CMK (cell line): ENCODE measurements at regions not wholly inside any gene's neighbourhood (a gene's known extent, or its start where the extent isn't known, plus 50 kb on each side); places are given as distances from the start of the nearest gene placed in this dataset.
"Not testable (repeated sequence)": the region's sequence is repeated elsewhere in the genome, so short reads cannot be mapped to it uniquely, and the experiment has no call there.

Experiments used
- DNase-seq: peaks from one replicate; pipeline ENCODE4 v3.0.0-alpha.2; 2010; ENCODE audit warnings: low read depth

DNA sequence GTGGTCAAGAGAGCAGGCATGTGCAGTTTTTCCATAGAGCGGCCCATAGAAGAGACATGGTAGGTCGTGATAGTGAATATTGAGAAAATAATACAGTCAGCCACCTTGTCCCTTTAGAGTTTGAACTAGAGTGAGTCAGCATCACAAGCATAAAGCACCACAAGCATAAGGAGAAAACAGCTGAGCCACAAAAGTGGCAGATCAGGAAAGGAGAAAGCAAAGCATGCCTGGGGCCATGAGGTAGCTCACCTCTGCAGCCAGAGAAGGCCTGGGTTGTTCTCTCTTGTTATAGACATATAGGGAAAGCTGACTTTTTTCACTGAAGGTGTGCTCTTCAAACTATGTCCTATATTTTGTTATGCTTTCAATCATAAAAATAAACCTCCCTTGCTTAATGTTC lies 879.0 kb downstream of the DSC3 start:
- no peak for DNase-seq

DNA sequence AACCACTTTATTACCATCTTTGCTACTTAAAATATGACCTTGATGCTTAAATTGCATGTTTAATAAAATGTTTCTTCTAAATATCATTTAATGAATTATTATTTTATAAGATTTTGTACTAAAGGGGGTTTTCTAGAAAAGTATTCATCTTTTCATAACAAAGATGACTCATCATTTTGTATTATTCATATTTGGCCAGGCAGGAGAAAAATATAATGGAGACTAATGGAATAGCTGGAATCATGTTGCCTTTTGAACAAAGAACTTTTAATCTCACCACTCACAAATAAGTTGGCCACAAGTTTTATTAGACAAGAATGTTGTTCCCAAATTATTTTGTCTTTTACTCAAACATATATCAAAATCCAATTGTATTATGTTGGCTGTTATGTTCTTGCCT lies 882.4 kb downstream of the DSC3 start:
- no peak for DNase-seq

DNA sequence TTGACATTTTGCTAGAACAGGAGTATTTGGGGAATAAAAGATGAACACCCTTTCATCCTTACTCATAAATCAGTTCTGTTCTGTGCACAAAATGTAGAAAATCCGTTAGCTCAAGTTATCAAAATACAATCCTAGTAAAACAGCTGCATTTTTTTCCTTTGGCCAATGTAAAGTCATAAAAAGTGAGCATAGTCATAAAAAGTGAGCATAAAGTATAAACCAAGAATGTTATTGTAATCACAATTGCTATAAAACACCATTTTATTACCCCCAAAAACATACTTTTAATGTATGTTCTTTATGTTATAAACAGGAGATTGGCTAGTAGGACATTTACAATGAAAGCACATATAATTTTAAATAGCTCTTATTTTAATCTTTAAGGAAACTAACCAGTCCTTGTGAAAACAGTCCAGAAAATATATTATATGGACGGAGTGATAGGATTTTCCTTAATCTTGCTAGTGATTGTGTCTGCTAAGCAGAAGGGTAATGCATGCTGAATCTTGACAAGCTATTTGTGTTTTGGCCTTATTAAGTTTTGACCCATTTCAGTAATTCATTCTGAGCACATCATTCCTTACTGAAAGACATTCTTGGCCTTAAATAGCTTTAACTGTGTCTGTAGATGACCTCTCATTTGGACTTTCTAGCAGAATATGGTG lies 891.8 kb downstream of the DSC3 start:
- no peak for DNase-seq

DNA sequence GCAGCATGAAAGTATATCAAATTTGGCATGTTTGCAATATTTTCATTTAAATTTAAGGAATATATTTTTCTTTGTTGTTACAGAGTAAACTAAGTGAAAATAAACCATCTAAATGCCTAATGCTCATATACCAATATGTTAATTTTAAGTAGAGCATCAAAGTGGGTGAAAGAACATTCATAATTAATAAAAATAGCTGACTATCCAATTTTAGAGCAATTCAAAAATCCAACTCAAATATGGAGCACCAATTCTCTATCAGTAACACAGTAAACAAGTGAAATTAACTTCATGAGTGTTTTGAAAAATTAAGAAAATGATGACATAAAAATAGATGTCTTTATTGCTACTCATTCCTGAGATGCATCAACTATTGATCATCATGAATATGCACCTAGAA lies 893.0 kb downstream of the DSC3 start:
- no peak for DNase-seq

DNA sequence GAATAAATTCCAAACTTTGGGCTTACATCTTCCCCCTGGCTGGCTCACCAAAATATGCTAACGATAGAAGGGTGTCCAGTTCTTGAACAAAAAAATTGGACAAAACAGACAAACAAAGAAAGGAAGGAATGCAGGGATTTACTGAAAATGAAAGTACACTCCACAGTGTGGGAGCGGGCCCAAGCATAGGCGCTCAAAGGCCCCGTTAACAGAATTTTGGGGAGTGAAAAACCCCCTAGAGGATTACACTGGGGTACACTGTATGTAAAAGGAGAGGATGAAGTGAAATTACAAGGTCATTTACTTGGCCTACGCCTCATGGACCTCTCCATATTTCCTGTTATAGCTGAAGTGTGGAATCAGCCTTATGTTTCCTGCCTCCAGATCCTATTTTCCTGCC lies 899.7 kb downstream of the DSC3 start:
- DNase-seq, result no peak

DNA sequence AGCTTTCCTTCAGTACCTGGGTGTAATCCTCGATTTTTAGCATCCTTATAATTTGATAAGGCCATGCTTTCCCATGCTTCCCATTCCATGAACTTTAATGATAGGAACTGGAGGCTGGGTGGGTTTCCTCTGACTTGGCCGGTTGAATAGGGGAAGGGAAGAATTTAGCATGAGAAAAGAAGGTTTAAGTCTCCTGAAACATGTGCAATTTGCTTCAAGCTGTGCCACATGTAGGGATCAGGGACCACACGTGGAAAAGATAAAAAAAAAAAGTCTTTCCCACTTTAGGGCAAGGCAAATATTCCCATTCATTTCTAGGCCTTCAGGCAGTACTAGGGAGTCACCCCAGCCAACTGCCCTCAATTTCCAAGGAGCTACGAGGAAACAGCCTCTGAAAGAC lies 900.3 kb downstream of the DSC3 start:
- no peak for DNase-seq

DNA sequence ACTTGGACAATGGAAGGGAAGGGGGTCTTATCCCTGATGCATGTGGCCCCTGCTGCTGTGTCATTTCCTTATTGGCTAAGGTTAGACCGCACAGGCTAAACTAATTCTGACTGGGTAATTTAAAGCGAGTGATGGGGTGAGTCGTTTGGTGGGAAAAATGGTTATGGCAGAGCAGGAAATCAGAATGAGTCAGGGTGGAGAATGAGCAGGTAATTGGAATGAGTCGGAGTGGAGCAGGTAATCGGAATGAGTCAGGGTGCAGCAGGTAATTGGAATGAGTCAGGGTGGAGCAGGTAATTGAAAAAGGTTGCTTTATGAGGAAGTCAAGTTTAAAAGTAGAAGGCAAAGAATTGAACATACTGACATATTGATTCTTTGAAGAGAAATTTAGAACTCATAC lies 901.0 kb downstream of the DSC3 start:
- not testable (repeated sequence) for DNase-seq

DNA sequence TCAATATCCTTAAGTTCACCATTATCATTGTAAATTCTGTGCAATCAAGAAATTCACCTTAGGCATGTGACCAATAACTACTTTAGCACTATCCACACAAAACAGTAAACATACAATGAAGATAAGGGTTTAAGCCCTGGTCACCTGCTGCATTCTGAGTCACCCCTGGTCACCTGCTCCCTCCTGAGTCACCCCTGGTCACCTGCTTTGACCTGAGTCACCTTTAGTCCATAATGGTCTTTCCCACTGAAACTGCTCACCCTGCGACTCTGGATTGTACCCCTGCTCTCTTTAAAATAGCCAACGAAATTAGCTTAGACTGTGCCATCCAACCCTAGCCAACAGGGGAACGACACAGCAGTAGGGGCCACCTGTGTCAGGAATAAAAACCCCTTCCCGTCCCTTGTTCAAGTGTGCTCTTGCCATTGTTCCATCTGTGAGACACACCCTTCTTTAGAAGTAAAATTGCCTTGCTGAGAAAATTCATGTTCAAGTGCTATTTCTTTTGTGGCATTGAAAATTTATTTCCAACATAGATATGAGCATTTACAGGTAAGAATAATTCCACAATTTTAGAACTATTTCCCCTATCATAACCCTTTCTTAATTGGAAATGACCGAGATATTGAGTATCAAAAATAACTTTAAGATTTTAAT lies 902.8 kb downstream of the DSC3 start:
- DNase-seq, result no peak

DNA sequence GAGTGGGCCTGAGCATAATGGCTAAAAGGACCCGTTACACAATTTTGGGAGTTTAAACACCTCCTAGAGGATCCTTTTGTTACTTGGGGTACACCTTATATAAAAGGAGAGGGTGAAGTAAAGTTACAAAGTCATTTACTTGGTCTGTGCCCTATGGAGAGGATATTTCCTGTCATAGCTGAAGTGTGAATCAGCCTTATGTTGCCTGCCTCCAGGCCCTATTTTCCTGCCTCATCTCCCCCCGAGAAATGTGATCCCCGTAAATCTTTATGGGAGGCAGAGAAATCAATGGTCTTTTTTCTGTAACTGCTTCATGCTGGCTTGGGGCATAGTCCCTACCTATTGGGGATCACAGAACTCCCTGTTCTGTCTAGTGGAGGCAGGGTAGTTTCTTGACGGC lies 906.6 kb downstream of the DSC3 start:
- no peak for DNase-seq

DNA sequence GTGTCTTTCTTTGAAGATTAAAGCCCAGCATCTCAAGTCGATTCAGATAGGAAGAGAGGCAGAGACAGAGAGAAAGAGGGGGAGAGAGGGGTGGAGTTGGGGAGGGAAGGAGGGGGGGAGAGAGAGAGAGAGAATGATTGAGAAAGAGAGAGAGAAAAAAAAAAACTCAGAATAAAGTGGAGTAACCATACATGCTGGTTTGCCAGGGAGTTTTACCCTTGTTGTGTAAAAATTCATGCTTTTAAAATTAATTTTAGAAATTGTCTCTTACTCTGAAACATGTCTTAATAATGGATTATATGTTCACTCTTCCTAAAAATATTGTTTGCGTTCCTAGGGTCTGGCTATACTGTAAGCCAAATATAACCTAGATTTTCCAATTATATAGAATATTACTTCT lies 908.5 kb downstream of the DSC3 start:
- no peak for DNase-seq

DNA sequence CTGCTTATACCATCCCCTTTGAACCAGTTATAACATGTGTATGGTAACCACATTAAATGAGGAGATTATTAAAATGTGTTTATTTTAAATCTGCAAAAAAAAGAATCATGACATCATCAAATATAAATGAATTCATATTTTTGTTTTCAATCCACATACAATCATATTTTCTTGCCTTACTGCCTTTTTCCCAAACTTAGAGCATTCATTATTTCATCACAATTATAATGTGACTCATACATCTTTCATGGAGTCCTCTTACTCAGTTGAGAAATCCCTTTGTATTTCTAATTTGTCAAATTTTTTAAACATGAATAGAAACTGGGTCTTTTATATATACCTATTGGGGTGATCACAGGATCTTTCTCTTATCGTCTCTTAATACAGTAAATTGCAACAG lies 909.6 kb downstream of the DSC3 start:
- no peak for DNase-seq

DNA sequence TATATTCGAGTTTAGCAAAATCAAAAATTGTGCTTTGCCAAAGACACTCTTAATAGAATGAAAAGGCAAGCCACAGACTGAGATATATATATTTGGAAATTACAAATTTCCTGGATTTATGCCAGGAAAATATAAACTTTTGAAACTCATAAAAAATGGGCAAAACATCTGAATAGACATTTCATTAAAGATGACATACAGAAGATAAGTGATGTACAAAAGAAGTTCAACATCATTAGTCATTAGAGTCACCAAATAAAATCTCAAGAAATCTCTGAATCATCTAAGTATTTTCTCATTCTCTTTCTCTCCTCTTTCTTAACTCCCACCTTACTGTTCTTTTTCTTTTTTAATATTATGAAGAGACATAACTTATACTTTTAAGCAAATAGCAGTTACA lies 921.1 kb downstream of the DSC3 start:
- no peak for DNase-seq

DNA sequence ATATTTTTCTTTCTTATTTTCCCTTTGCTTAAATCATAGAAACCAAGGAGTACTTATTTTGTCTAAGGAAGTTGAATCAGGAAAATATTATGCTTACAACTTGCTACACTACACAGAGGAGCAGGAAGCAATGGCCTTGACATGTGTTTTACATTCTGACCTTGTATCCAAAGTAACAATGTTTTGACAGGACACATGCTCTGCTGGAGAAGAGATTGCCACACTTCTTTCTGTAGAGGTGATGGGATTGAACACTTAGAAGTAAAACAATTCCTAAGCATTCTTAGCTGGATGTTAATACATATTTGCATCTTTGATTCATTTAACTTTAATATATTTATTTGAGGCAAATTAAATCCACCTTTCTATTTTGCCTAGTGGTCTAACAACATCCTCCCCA lies 929.1 kb downstream of the DSC3 start:
- no peak for DNase-seq

DNA sequence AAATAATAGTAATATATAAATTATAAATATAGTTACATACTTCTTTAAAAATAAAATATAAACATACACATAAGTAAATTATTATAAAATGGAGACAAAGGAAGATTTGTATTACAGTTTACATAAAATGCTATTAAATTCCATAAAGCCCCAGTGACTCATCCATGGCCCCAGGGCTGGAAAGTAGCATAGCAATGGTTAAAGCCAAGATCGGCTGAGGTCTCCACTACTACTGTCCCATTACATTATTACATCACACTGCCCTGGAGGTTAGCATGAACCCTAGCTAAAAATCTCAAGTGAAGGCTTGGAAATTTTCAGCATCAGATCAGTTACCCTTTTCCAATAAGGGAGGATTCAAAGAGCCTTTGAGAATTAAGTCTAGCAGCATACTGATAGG lies 936.2 kb downstream of the DSC3 start:
- DNase-seq, result no peak

DNA sequence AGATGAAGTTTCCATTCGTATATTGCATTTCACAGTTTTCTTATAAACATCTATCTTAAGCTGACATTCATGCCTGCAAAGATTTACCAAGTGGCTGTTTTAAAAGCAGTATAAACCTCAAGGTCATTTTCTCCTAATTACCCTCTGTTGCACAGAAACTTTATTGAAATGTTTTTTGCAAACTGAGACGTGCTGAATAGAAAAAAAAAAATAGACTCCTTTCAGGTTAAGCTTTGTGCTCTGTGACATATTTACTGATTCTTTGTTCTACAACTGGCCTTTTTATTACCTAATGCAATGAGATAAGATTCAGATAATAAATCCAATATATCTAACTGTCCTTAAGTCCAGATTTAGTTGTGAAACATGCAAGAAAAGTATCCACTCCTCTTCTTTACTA lies 938.7 kb downstream of the DSC3 start:
- DNase-seq, result no peak

DNA sequence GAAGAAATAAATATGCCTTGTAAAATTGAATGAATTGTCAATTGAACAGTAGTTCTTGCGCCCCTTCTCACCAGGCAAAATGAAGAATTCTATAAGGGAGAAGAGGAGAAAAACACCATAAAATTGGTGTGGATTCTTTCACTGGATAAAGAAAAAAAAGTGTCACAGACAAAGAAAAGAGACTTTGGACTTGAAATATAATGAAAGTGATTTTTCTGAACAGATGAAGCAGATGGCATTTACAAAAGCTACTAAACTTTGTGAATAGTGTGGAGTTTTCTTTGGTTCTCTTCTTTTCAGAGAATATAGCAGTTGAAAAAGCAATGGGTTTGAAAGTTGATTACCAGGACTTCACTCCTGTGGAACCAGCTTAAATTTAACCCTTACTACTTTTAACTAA lies 945.7 kb downstream of the DSC3 start:
- DNase-seq, result no peak

DNA sequence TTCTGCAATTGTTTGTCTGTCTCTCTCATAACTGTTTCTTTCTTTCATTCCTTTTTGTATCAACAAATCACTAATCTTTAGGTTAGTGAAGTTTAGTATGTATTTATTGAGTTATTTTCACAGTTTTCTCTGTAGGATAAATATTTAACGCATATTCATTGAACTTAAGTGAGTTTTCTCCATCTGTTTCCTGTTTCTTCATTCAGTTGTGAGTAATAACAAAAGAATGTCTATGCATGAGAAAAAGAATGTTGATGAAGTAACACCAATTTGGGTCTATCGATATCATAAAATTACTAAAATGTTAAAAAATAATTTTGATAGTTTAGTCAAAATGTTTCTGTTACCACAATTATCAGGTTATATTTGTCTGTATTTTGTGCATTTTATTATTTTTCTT lies 948.0 kb downstream of the DSC3 start:
- no peak for DNase-seq

DNA sequence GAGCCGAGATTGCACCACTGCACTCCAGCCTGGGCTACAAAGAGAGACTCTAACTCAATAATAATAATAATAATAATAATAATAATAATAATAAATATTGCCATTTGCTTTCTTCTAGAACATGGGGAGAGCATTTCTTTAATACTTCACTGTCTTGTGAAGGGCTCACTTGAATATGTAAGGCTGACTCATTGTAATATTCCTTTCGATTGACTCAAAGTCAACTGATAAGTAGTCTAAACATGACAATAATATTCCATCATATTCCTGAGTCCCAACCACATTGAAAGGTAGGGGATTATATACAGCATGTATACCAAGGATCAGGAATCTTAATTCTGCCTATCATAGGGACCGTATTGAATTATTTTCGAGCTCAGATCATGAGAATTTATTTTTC lies 949.2 kb downstream of the DSC3 start:
- no peak for DNase-seq

DNA sequence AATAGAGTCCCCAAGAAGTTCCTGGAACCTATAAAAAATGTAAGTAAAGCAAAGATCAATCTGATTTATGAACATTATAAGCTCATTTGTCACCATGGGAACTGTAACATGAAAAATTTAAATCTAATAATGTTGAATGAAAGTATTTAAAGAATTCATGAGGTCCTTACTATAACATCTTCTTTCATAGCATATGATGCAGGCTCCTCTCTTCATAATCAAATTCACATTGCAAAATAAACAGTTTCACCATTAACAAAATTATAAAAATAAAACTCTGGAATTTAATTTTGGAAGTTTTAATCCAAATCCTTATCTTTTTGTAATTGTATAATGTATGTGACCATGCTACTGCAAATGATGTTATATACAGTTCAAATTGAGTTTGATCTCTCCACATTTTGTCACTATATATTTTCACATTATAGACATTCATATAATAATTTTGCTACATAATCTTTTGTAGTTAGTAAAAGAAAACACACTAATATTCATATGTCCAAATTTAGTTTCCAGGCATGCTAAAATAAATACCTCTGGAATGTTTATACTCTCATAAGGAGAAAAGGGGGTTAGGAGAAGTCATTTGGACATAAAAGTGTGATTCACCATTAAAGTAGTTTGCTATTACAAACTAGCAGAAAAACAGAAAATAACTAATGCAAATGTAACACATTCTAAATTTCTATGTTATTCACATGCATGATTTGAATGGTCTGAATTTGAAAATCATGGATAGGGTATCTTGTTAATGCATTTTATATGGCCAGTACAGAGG lies 954.1 kb downstream of the DSC3 start:
- no peak for DNase-seq

DNA sequence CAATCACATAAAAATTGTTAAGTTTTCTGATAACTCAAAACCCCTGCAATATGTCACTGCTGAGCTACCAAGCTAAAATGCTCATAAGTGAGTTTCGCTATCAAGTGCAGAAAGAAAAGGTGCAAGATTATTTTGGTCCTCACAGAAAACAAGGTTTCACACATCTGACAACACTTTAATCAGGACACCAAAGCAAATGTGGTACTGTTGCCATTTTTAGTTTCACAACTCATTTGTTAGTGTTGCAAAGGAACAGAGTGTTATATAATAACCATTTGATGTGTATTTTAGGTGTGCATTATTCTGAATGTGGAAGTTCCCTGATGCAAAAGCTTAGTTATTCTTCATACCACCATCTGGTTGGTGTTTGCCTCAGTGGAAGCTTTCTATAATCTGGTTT lies 956.2 kb downstream of the DSC3 start:
- DNase-seq, result no peak

DNA sequence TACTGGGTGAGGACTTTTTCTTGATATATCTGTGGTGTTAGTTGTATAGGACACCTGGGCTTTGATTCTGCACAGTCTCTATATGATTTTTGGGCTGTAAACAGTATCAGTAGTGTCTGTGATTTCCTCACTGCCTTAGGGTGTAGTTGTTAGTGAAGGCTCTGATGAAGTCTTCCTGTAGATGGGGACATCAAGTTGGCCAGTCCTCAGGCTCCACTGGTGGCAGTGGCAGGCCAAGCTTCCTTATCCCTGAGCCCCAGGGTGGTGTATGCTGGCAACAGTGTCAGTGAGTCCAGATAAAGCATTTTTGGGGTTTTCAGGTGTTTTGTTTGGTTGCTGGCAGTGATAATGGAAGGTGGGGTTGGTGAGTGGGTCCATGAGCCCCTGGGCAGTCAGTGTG lies 961.4 kb downstream of the DSC3 start:
- no peak for DNase-seq

DNA sequence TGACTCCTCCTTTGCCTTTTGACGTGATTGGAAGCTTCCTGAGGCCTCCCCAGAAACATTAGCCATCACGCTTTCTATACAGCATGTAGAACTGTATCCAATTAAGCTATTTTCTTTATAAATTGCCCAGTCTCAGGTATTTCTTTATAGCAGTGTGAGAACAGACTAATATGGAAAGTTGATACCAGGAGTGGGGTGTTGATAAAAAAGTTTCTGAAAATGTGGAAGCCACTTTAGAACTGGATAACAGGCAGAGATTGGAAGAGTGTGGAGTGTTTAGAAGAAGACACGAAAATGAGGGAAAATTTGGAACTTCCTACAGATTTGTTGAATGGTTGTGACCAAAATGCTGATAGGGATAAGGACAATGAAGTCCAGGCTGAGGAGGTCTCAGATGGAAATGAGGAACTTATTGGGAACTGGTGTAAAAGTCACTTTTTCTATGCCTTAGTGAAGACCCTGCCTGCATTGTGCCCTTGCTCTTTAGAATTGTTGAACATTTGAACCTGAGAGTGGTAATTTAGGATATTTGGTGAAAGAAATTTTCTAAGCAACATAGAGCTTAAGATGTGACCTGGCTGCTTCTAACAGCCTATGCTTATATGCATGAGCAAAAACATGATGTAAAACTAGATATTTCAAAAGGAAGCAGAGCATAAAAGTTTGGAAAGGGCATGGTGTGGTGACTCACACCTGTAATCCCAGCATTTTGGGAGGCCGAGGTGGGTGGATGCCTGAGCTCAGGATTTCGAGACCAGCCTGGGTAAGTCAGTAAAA lies 969.7 kb downstream of the DSC3 start:
- DNase-seq, result no peak

DNA sequence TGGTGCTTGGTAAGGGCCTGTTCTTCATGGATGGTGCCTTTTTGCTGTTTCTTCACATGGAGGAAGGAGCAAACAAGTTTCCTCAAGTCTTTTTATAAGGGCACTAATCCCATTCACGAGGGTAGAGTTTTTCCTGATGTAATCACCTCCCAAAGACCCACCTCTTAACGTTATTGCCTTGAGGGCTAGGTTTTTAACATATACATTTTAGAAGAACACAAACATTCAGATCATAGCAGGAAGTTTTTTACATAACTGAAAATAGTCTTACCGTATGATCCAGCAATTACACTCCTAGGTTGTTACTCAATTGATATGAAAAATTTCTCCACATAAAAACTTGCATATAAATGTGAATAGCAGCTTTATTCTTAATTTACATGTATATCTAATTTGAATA lies 976.3 kb downstream of the DSC3 start:
- no peak for DNase-seq
